T-cell (primary cell): ENCODE measurements at regions not wholly inside any gene's neighbourhood (a gene's known extent, or its start where the extent isn't known, plus 50 kb on each side); places are given as distances from the start of the nearest gene placed in this dataset.

Experiments used
- ATAC-seq, 4 experiments: fragments of 200-7000 bp in 3 of 4; fragments of 150-1000 bp in 1 of 4; cut with Tn5 transposase; replicated peaks in 1 of 4; 1 replicate in 3 of 4; 2 replicates in 1 of 4; pipeline ENCODE4 v1.10.0; 2021; ENCODE audit warnings: moderate library complexity in 3 of 4, mild to moderate bottlenecking in 2 of 4, moderate number of reproducible peaks in 1 of 4
- CTCF ChIA-PET, 2 donors: fragments of 300-600 bp; sonication (Branson Sonifier 250); formaldehyde crosslinking; loops; one replicate each; lab custom pipeline; 2022; ENCODE audit warnings: antibody characterized with exemption in 2 of 2; lab: Charles Lee
- POLR2A ChIA-PET, 2 donors: fragments of 300-600 bp; sonication (Branson Sonifier 250); formaldehyde crosslinking; loops; one replicate each; lab custom pipeline; 2022; ENCODE audit warnings: antibody characterized with exemption in 2 of 2; lab: Charles Lee
- DNase-seq, 35 experiments: peaks; one replicate each; pipeline versions ENCODE4 v3.0.0 to v3.0.0-alpha.2; 2013 to 2023
- H3K27ac ChIP-seq: one replicate; pipeline ENCODE4 v1.5.1; 2013; ENCODE audit warnings: low read length
- H3K27me3 ChIP-seq, 2 experiments: replicated peaks in 1 of 2; 1 replicate in 1 of 2; 2 replicates in 1 of 2; pipeline versions ENCODE4 v1.6.1 to v1.7.0; 2013; ENCODE audit warnings: low read length in 1 of 2, mixed read lengths in 1 of 2; ENCODE audit not compliant: control insufficient read depth in 2 of 2, insufficient read depth in 2 of 2; ENCODE audit errors: extremely low read depth in 1 of 2
- H3K36me3 ChIP-seq, 2 donors: 1 replicate in 1 of 2; 2 replicates in 1 of 2; pipeline versions ENCODE4 v1.6.1 to v1.7.0; 2013; ENCODE audit warnings: low read length in 1 of 2; ENCODE audit not compliant: control insufficient read depth in 2 of 2, insufficient read depth in 1 of 2; ENCODE audit errors: extremely low read depth in 1 of 2
- H3K4me1 ChIP-seq, 2 experiments: 1 replicate in 1 of 2; 2 replicates in 1 of 2; pipeline versions ENCODE4 v1.6.1 to v1.7.0; 2013; ENCODE audit warnings: low read length in 2 of 2, mixed read lengths in 1 of 2; ENCODE audit not compliant: insufficient read depth in 2 of 2, control insufficient read depth in 1 of 2; ENCODE audit errors: extremely low read depth in 1 of 2
- H3K4me3 ChIP-seq, 2 donors: 1 replicate in 1 of 2; 2 replicates in 1 of 2; pipeline versions ENCODE4 v1.5.1 to v1.7.0; 2013; ENCODE audit warnings: mild to moderate bottlenecking in 2 of 2, low read length in 1 of 2, moderate library complexity in 1 of 2; ENCODE audit not compliant: control insufficient read depth in 1 of 2; ENCODE audit errors: extremely low read depth in 1 of 2
- H3K9me3 ChIP-seq: 2 replicates; pipeline ENCODE4 v1.7.0; 2013
- H3K27ac Mint-ChIP-seq, 2 donors: one replicate each; pipeline ENCODE4 v1.8.0; 2020 to 2021; ENCODE audit warnings: mild to moderate bottlenecking in 2 of 2, mixed read lengths in 2 of 2
- H3K27me3 Mint-ChIP-seq, 2 donors: one replicate each; pipeline ENCODE4 v1.8.0; 2021 to 2022; ENCODE audit warnings: mixed read lengths in 2 of 2
- H3K36me3 Mint-ChIP-seq: one replicate; pipeline ENCODE4 v1.8.0; 2021; ENCODE audit warnings: mixed read lengths
- H3K4me1 Mint-ChIP-seq, 3 donors: one replicate each; pipeline ENCODE4 v1.8.0; 2020 to 2022; ENCODE audit warnings: mixed read lengths in 3 of 3, mild to moderate bottlenecking in 1 of 3
- H3K4me3 Mint-ChIP-seq, 3 donors: one replicate each; pipeline ENCODE4 v1.8.0; 2020 to 2022; ENCODE audit warnings: mild to moderate bottlenecking in 3 of 3, mixed read lengths in 3 of 3, moderate library complexity in 3 of 3
- H3K9me3 Mint-ChIP-seq, 3 donors: one replicate each; pipeline ENCODE4 v1.8.0; 2020 to 2022; ENCODE audit warnings: mixed read lengths in 3 of 3
- WGBS: methylation state at CpG from one replicate; pipeline ENCODE4 v1.1.5; 2013; ENCODE audit warnings: missing lambda C conversion rate; ENCODE audit not compliant: insufficient coverage; 5-methylcytosine and 5-hydroxymethylcytosine counted together

- Histone ChIP-seq H3K9me3 (no peaks in the 10 kb centered on the region), H3K4me1 (no peaks in the 10 kb centered on the region), H3K4me3 (no peak overlapping the region), H3K36me3 (no peaks in the 10 kb centered on the region), H3K27me3 (no peaks in the 10 kb centered on the region), H3K27ac (no peak overlapping the region)
- CTCF ChIA-PET, result no interaction called here
- no peak for DNase-seq
- no peak for ATAC-seq
- no peaks in the 10 kb centered on the region for H3K4me1 Mint-ChIP-seq
- H3K36me3 Mint-ChIP-seq, result no peaks in the 10 kb centered on the region
- H3K27ac Mint-ChIP-seq, result no peak overlapping the region
- no CpG with 5 or more reads among the region's 2 CpGs for WGBS
- H3K9me3 Mint-ChIP-seq, result no peaks in the 10 kb centered on the region
- POLR2A ChIA-PET, result no interaction called here
- H3K27me3 Mint-ChIP-seq, result no peaks in the 10 kb centered on the region
- H3K4me3 Mint-ChIP-seq, result no peak overlapping the region
Measured at GRCh38 chrY:14292382-14292781, 231.9 kb upstream of the NLGN4Y start.

- no peaks in the 10 kb centered on the region for H3K36me3 Mint-ChIP-seq
- H3K4me3 ChIP-seq, result no peak overlapping the region
- H3K9me3 ChIP-seq, result no peaks in the 10 kb centered on the region
- H3K27me3 ChIP-seq, result no peaks in the 10 kb centered on the region
- ATAC-seq (no peak), DNase-seq (peak in 1 of 35 experiments; percentile 40)
- H3K4me1 Mint-ChIP-seq, result peaks cover 0 to 20% (median 0%) of the 10 kb centered on the region in 3 donors
- H3K36me3 ChIP-seq, result no peaks in the 10 kb centered on the region
- no peak overlapping the region for H3K4me3 Mint-ChIP-seq
- H3K27ac ChIP-seq, result no peak overlapping the region
- POLR2A ChIA-PET, result no interaction called here
- CTCF ChIA-PET, result no interaction called here
- peak overlapping the region in 1 of 2 donors; percentile 45 for H3K27ac Mint-ChIP-seq
- H3K4me1 ChIP-seq, result no peaks in the 10 kb centered on the region
- WGBS, result no CpG with 5 or more reads among the region's 4 CpGs
- H3K27me3 Mint-ChIP-seq, result no peaks in the 10 kb centered on the region
- no peaks in the 10 kb centered on the region for H3K9me3 Mint-ChIP-seq
Measured at GRCh38 chrY:14300775-14301174, 223.6 kb upstream of the NLGN4Y start.

- CTCF ChIA-PET, result no interaction called here
- Histone ChIP-seq H3K27me3 (no peaks in the 10 kb centered on the region), H3K27ac (no peak overlapping the region), H3K4me1 (no peaks in the 10 kb centered on the region), H3K9me3 (no peaks in the 10 kb centered on the region), H3K4me3 (no peak overlapping the region), H3K36me3 (no peaks in the 10 kb centered on the region)
- Mint-ChIP-seq H3K36me3 (no peaks in the 10 kb centered on the region), H3K27me3 (no peaks in the 10 kb centered on the region), H3K9me3 (no peaks in the 10 kb centered on the region), H3K27ac (peak overlapping the region in 1 of 2 donors; percentile 39), H3K4me1 (peaks cover 0 to 20% (median 0%) of the 10 kb centered on the region in 3 donors), H3K4me3 (no peak overlapping the region)
- DNase-seq, result peak in 1 of 35 experiments; percentile 1
- POLR2A ChIA-PET, result no interaction called here
- no CpG with 5 or more reads among the region's 3 CpGs for WGBS
- no peak for ATAC-seq
Measured at GRCh38 chrY:14301552-14301951, 222.8 kb upstream of the NLGN4Y start.

DNA sequence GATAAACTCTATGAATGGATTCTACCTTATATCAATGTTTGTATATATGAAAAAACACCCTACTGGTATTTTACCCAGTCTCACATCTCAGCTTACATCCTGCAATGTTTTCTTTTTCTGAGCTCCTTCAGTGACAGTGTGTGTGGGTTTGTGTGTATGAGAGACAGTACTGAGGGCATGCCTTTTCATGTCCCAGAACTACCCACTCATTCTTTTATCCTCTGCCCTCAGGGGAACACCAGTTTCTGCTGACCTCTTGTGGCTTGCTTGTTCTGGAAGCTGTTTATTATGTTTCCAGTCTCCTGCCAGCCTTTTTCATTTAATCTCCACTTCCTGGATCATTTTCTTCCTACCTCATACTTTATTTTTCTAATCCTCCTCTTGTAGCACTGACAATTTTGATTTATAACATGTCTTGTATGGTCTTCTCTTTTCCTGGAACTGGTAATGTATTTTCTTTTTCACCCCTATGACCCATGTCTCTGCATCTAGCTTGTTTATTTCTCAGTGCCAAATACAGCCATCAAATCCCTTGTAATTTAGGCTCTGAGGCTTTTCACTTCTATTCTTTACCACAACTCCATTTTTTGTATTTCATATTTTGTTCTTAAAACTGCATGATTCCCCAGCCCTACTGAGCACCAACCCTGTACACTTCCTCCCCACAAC, 195.5 kb upstream of the NLGN4Y start:
- H3K4me1 Mint-ChIP-seq, result peaks cover 0 to 12% (median 0%) of the 10 kb centered on the region in 3 donors
- Histone ChIP-seq H3K27ac (no peak overlapping the region), H3K4me3 (no peak overlapping the region), H3K27me3 (no peaks in the 10 kb centered on the region), H3K36me3 (no peaks in the 10 kb centered on the region), H3K9me3 (no peaks in the 10 kb centered on the region), H3K4me1 (no peaks in the 10 kb centered on the region)
- ATAC-seq, result no peak
- ChIA-PET POLR2A (no interaction called here), CTCF (no interaction called here)
- peak overlapping the region in 1 of 2 donors; percentile 78 for H3K27ac Mint-ChIP-seq
- no peaks in the 10 kb centered on the region for H3K9me3 Mint-ChIP-seq
- H3K27me3 Mint-ChIP-seq, result no peaks in the 10 kb centered on the region
- H3K4me3 Mint-ChIP-seq, result no peak overlapping the region
- peak in 1 of 35 experiments; percentile 13 for DNase-seq
- H3K36me3 Mint-ChIP-seq, result no peaks in the 10 kb centered on the region

DNA sequence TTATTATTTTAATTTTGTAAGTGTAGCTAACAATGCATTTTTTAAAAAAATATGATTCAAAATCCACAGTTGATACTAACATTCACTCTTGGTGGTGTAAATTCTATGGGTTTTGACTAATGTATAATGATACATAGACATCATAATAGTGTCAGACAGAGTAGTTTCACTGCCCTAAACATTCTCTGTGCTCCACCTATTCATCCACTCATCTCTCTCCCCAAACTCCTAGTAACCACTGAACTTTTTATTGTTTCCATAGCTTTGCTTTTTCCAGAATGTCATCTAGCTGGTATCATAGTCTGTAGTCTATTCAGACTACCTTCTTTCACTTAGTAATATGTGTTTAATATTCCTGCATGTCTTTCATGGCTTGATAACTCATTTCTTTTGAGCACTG, 194.0 kb upstream of the NLGN4Y start:
- H3K4me3 ChIP-seq, result no peak overlapping the region
- H3K4me1 ChIP-seq, result no peaks in the 10 kb centered on the region
- H3K27me3 ChIP-seq, result no peaks in the 10 kb centered on the region
- CTCF ChIA-PET, result no interaction called here
- H3K27me3 Mint-ChIP-seq, result no peaks in the 10 kb centered on the region
- H3K36me3 ChIP-seq, result no peaks in the 10 kb centered on the region
- H3K36me3 Mint-ChIP-seq, result no peaks in the 10 kb centered on the region
- H3K27ac Mint-ChIP-seq, result no peak overlapping the region
- no peaks in the 10 kb centered on the region for H3K9me3 ChIP-seq
- no peak overlapping the region for H3K4me3 Mint-ChIP-seq
- POLR2A ChIA-PET, result no interaction called here
- DNase-seq, result no peak
- no peak for ATAC-seq
- H3K4me1 Mint-ChIP-seq, result peaks cover 0 to 12% (median 0%) of the 10 kb centered on the region in 3 donors
- no peak overlapping the region for H3K27ac ChIP-seq
- H3K9me3 Mint-ChIP-seq, result no peaks in the 10 kb centered on the region

DNA sequence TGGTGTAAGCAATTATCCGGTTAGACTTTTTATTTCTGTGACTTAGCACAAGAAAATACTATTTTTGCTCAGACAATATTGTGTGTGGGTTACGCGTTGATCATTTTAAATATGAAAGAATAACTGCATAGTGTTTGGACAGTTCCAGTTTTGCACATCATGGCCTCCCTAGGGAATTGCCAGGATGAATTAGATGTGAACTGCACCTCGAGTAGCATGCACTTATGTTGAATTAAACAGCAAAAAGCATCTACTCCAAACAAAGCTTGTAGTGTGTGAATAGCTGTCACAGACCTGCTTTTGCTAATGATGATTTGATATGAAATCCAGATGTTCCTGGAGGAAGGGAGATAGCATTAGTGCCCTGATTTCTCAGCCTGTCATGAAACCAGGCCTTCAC, 184.8 kb upstream of the NLGN4Y start:
- DNase-seq, result no peak
- no peaks in the 10 kb centered on the region for H3K9me3 Mint-ChIP-seq
- H3K36me3 Mint-ChIP-seq, result no peaks in the 10 kb centered on the region
- Histone ChIP-seq H3K27ac (peak overlapping the region; percentile 93), H3K27me3 (no peaks in the 10 kb centered on the region), H3K4me1 (peaks cover 0 to 29% of the 10 kb centered on the region in 2 experiments), H3K9me3 (no peaks in the 10 kb centered on the region), H3K4me3 (no peak overlapping the region), H3K36me3 (no peaks in the 10 kb centered on the region)
- ATAC-seq, result no peak
- H3K4me3 Mint-ChIP-seq, result peak overlapping the region in 1 of 3 donors; percentile 17
- ChIA-PET POLR2A (interaction anchor here in 1 of 2 donors (1.5 kb wide), 1 partner anchor 860 kb away, joined by 5 read pairs; the partner anchor contains the start of gene UTY), CTCF (no interaction called here)
- no peaks in the 10 kb centered on the region for H3K27me3 Mint-ChIP-seq
- peak overlapping the region in 1 of 2 donors; percentile 93 for H3K27ac Mint-ChIP-seq
- peaks cover 0 to 41% (median 0%) of the 10 kb centered on the region in 3 donors for H3K4me1 Mint-ChIP-seq
- WGBS, result no CpG with 5 or more reads among the region's 4 CpGs
